Limb (tissue), 2 donors: ENCODE measurements at regions not wholly inside any gene's neighbourhood (a gene's known extent, or its start where the extent isn't known, plus 50 kb on each side); places are given as distances from the start of the nearest gene placed in this dataset.
A peak's percentile ranks its signal among the peaks of the same experiment; 100 is the strongest.
"Not testable (repeated sequence)": the region's sequence is repeated elsewhere in the genome, so short reads cannot be mapped to it uniquely, and the experiment has no call there.

Experiments
- DNase-seq, 2 donors: peaks; one replicate each; pipeline ENCODE4 v3.0.0-alpha.2; 2016; ENCODE audit errors: extremely low spot score in 2 of 2

DNA sequence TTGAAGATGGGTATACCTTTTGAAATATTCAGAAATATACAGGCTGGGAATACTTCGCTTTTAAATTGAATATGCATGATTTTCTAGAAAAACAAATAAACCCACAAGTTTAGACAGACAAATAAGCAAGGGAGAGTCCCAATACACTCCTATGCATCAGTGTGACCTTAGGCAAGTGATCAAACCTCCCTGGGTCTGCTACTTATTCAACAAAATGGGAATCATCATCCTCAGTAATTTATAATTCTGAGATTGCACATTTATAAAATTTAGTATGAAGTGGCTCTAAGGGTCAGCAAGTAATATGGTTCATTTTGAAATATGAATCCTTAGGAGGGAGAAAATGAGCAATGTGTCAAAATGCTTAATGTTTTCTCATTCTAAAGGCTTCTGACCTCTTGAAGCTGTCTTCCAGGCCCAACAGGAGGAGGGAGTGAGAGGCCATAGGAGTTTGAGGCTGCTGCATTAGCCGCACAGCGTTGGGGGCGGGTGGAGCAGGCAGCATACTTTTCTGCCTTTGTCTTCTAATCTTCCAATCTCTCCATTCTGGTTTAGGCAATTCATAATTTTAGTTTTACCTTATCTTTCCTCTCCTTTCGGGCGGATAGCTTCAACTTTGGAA is 155.1 kb downstream of the TRIB2 start:
- no peak for DNase-seq

DNA sequence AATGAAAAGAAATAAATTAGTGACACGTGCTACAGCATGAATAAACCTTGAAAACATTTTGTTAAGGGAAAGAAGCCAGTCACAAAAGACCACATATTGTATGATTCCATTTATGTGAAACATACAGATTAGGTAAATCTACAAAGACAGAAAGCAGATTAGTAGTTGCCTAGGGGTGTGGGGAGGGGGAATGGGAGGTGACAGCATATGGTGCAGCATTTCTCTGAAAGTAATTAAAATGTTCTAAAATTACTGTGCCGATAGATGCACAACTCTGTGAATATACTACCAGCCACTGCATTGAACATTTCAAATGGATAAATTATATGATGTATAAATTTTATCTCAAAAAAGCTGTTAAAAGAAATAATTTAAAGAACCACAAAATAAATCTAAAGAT is 161.0 kb downstream of the TRIB2 start:
- DNase-seq, result no peak

DNA sequence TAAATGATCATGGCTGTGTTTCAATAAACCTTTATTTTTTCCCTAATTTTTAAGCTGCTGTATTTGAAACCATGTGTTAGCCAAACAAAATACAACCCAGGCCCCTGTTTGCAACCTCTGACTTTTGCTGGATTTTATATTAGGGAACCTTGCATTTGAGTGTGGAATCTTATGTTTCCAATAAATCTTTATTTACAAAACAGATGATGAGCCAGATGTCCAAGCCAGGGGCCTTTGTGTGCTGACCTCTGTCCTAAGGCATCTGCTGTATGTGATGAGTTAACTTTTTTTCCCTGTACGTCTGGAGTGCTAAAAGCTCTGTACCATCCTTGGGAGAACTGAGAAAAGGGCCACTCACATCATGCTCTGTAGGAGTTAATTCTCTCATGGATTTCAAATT is 162.9 kb downstream of the TRIB2 start:
- DNase-seq, result no peak

DNA sequence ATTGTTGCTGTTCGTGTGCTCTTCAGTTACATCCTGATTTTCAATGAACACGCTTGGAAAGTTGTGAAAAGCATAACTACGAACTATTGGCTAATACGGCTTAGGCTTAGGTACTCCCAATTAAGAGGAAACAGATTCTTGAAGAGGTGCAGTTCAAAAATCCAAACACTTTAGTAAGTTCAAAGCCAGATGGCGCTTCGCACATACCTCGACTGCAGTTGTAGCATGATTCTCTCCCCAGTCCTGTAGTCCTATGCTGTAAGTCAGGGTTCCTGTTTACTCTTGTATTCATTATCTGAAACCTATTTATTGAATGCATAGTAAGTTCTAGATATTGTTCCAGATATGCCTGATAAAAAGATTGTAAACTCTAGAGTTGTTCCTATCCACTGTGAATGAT is 165.2 kb downstream of the TRIB2 start:
- DNase-seq, result no peak

DNA sequence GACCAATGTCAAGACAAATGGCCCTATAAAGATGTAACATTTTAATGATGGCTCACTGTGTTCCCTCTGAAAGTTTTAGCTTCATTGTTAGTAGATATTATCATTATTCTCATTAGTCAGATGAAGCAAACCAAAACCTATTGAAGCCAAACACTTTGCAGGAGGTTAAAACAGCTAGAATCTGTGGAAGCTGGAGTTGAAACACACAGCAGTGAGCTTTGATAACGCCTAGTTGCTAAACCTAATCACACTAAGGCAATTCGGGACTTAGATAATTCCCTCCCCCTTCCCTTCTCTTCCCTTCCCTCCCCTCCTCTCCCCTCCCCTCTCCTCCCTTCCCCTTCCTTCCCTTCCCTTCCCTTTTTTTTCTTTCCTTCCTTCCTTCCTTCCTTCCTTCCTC is 165.7 kb downstream of the TRIB2 start:
- no peak for DNase-seq

DNA sequence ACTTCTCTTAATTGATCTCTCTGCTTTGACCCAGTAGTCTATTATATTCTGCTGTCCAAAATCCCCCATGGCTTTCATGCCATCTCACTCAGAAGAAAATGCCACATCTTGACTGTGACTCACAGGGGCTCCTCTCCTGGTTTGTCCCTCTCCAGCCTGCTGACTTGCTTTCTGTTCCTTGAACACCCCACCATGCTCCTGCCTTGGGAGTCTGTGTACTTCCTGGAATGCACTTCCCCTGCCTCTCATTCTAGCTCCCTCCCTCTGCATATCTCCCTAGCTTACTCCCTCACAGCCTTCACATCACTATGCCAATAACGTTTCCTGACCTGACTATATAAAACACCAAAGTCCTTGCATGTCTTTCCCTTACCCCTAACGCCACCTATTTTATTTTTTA is 167.2 kb downstream of the TRIB2 start:
- no peak for DNase-seq

DNA sequence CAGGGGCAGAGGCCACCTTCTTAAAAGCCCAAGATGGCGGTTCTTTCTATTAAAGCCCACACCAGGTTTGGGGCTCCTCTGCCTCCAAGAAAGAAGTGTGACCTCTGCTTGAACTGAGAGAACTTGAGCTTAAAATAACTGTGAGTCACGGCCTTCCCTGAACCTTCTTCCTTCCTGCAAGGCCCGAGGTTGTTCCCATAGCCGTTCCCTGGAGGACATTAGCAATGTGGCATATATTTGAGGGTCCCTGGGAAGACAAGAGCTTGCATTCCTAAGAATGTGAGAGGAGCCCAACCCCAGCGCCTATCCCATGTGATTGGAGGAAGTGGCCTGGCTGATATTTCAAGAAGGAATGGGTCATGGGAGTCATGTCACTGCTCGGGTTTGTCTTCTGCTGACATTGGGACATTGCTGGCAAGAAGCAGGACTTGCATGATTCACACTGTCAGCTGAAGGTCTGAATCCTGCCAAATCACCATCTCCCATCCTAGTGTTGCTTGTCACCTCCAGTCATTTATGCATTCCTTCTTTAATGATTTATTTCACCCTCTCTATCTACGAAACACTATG is 168.1 kb downstream of the TRIB2 start:
- DNase-seq, result no peak

DNA sequence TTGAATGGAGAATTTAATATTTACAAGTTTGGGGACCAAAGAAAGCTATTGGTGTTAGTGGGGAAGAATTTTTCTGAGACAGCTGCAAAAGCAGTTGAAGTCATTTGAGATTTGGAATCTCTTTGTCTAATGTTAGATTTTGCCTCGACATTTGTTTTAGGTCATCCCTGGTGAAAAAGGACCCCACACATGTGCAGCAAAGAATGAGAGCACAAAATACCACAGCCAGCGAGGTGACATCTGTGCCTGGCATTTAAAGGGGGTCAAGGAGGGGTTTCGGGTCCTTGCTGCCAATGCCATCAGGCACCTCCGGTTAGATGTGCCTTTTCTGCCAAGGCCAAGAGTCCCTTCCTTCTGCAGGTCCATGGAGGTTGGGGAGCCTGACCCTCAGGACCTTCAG is 173.3 kb downstream of the TRIB2 start:
- peak in 1 of 2 donors; percentile 16 for DNase-seq

DNA sequence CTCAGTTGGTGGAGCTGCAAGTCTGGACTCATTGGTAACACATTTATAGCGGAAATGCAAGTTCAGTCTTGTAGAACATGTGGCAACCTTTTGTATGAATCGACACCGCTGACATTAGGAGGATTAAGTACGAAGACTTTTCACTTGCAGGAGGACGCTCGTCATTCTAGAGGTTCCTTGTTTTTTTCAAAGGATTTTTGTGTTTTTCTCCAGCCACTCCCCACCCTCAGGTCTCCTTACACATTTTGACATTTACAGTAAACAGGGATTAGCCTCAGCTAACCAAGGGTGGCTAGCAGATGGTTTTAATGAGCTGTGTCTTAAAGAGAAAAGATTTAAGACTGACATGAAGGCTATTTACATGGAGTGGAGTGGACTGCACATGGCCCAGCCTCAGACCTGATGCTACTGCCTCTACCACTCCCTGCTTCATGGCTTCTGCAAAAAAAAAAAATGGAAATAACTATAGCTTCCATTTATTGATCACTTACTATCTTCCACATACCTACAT is 173.8 kb downstream of the TRIB2 start:
- DNase-seq, result no peak

DNA sequence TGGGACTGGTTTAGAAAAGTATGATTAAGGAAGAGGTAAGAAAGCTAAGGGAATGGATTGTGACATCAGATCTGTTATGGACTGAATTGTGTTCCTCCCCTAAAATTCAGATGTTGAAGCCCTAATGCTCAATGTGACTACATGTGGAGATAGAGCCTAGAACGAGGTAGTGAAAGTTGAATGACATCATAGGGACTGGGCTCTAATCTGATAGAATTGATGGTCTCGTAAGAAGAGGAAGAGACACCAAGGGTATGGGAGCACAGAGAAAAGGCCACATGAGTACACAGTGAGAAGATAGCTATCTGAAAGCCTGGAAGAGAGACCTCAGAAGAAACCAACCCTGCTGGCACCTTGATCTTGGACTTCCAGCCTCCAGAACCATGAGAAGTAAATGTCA is 178.3 kb downstream of the TRIB2 start:
- no peak for DNase-seq

DNA sequence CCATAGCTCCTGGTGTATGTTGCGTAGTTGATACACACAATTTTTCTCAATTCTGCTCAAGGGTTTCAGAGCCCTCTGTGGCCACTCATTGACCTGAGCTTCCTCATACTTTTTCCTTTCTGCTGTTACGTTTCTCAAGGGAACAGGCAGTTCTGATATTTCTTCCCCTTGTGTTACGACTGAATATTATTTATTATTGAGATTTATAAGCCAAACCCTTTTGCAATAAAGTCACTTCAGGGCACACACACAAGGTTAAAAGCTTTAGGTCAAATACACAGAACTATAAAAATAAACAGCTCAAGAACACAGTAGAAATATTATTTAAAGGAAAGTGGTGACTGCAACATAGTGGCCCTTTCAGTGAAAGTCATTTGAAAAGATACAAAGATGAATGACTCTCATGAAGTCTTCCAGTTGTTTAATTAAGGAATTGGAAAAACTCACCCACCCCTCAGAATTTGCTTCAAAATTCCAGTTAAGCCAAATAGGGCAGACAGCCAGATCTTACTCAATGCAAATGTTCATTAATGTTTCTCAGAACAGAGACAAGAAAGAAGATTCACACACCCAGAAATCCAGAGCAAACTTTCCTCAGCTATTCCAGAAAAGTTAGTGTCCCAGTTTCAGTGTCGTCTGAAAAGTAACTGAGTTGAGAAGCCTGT is 179.7 kb downstream of the TRIB2 start:
- DNase-seq, result no peak

DNA sequence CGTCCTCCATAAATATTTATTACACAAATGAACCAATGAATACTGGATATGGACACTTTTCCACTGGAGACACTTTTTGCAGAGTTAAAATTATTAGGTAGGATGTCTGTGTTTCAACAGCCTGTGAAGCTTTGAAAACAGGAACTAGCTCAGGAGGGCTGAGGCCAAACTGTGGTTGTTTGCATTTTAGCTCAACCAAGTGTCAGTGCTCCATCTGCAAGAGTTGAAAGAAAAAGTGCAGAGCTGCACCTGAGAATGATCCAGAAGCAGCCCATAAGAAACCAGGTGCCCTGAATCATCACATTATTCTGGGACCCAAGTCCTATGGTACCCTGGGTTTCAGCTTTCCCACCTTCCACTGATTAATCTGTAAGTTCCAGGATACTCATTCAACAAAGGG is 180.4 kb downstream of the TRIB2 start:
- no peak for DNase-seq

DNA sequence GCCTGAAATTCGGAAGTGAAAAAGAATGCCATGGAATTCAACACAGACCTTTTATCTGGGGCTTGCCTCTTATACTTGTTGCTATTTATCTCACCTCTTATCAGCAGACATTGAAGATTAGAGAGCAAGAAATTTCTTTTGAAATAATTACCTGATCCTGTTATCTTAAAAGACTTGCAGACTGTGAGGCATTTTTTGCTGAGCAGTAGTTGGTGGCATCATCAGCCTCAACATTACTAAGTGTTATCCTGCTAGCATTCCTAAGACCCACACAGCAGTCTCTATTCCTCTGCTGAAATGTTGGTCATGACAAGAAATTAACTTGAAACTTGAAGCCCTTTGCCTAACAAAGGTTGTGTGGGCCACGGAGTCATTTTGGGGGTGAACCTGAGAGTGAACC is 186.5 kb downstream of the TRIB2 start:
- no peak for DNase-seq

DNA sequence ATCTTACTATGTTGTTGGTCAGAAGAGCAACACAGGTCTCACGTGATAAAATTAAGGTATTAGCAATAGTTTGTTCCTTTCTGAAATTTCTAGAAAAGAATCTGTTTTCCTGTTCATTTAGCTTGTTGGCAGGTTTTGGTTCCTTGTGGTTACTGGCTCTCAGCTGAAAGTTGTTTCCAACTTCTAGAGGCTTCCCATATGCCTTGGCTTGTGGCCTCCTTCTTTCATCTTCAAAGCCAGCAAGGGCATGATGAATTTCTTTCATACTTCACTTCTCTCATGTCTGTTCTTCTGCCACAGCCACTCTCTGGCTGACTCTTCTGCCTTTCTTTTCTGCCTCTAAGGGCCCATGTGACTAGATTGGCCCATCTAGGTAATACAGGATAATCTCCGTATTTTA is 193.7 kb downstream of the TRIB2 start:
- no peak for DNase-seq

DNA sequence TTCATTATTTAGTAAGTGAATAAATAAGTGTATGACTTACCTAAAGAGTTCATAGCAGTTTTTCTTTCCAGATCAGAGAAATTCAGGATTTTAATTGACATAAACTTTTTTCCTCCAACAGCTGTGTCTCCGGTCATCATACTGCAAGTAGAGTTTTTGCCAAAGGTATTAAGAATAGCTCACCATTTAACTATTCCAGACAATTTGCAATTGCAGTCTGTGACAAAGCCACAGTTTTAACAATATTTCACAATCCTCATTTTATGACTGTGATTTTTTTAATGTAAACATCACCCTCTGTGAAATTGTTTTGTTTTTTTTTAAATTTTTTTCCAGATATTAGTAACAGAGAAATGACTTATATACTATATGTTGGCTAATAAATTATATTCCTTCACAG is 199.1 kb downstream of the TRIB2 start:
- DNase-seq, result no peak

DNA sequence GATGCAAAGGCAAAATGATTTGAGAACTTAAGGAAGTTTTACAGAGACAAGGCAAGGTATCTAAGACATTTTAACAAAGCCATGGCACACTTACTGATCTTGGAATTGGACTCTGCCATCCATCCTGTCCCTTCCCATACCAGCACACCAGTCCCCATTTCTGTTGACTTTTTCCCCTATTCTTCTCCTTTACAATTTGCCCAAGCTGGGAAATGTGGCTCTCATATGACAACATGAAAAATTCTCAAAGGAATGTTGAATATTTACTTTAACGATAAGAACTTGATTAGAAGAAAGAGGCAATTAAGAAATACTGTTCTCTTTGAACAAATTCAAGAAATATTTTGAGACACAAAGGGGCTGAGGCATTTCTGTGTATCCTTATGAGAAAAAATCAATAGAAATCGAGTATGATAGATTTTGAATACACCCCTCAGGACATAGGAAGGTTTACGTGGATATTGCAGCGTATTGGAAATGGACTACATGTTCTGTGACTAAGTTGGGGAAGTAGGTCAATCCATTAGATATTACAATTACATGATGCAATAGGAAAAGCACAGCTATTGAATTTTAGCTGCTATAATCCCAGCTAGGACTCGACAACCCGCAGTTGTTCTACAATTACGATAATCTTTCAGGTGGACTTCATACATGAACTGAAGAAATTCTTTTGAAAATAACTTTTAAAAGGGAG is 201.6 kb downstream of the TRIB2 start:
- DNase-seq, result no peak

DNA sequence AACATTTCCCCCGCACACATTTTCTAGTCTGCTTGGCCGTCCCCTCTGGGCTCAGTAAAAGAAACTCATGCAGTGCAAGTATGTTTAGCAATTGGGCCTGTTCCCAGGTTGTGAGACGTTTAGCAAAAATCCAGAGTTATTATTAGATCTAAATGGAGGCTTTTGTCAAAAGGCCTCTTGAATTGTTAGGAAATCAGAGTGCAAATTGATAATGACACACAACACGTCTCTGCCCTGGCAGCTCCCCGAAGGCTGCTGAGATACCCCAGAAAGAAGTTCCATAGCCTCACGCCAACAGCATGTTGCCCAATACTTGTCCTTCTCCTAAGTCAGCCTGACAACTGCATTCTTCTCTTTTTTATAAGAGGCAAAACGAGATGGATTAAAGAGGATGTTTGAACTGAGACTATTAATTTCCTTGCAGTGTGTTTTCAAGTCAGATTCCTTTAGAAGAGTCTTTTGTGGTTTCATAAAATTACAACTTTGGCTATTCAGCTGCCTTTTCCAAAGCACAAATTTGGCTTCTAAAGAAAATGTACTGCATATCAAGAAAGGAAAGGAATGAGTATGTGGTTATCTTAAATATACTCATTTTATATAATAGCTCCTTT is 202.2 kb downstream of the TRIB2 start:
- DNase-seq, result peak in 1 of 2 donors; percentile 51

DNA sequence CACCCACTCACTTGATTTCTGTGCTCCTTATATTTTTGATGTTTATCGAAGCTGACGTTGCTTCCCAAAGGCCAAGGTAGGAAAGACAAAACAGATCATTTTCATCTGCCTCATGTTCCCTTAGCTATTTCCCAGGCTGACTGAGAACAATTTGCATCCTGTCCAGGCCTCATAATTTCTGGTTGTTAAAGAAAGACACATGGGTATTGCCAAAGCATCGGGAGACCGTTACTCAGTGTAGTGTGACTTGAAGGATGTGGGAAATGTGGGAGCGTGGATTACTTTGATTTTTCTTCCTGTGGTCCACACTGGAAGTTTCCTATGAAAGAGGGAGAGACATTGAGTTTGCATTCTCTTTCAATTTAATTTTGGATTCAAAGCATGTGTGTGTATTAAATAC is 204.6 kb downstream of the TRIB2 start:
- DNase-seq, result no peak

DNA sequence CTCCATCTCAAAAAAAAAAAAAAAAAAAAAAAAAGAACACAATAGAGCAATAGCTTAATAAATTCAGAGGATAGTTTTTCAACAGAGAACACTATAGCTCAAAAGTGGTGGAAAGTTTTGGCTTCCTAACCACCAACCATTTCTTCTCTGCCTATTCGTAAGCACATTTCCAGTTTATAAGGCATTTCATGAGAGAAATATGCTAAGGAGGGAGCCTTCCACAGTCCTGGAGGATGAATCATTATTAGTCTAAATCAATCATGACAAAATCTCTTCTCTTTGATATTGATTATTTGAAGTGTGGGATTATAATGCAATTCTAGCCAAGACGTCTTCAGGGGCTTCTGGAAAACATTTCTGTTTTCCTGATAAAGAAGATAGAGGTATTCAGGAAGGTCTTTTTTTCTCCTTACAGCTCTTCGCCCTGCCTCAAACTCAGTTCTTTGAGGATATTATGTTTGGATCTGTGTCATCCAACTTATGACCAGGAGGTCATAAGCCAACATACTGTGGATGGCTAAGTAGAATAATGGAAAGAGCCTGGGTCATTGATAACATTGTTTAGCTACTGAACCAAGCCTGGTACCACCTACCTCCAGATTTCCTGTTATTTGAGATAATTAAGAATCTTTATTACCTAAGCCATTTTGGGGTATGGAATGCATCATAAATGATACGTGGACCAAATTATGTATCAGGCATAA is 207.3 kb downstream of the TRIB2 start:
- DNase-seq, result no peak

DNA sequence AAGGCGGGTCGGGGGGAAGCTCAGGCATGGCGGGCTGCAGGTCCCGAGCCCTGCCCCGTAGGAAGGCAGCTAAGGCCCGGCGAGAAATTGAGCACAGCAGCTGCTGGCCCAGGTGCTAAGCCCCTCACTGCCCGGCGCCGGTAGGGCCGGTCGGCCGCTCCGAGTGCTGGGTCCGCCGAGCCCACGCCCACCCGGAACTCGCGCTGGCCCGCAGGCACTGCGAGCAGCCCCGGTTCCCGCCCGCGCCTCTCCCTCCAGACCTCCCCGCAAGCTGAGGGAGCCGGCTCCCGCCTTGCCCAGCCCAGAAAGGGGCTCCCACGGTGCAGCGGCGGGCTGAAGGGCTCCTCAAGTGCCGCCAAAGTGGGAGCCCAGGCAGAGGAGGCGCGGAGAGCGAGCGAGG is 209.9 kb downstream of the TRIB2 start:
- not testable (repeated sequence) for DNase-seq

DNA sequence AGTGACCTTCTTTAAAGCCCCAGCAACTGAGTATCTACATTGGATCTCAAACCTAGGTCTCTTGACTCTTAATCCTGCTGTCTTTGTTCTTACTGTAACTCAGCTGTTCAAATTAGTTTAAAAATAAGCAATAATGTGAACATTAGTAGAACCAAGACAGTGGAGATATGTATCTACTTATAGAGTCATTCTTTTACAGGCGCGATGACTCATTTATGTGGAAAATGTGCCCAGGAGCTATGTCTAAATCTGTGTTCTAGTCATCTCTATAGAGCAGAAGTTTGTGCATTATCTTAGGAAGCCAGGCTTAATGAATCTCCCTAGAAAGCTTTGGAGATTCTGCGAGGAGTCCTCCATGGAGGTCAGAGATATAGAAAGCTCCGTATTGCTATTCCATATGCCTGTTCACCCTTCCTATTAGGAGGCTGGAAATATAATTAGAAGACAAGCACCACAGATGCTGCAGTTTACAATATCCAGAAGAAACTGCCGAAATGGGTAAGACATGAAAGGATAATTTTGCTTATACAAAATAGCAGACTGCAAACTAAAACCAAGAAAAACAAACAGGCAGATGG is 211.6 kb downstream of the TRIB2 start:
- DNase-seq, result no peak
